RWPE2 (cell line): ENCODE measurements at regions not wholly inside any gene's neighbourhood (a gene's known extent, or its start where the extent isn't known, plus 50 kb on each side); places are given as distances from the start of the nearest gene placed in this dataset.

Experiments
- ATAC-seq: fragments of 200-7000 bp; cut with Tn5 transposase; 3 replicates; pipeline ENCODE4 v1.9.1; 2021; ENCODE audit warnings: low read depth
- DNase-seq: peaks from one replicate; pipeline ENCODE4 v3.0.0-alpha.2; 2020; ENCODE audit warnings: low spot score
- H3K27ac ChIP-seq: fragments of 450-650 bp; 2 replicates; pipeline ENCODE4 v1.5.1; 2017; ENCODE audit warnings: mild to moderate bottlenecking; ENCODE audit not compliant: poor library complexity, severe bottlenecking
- H3K27me3 ChIP-seq: fragments of 250-450 bp; sonication (Bioruptor Pico); 2 replicates; pipeline ENCODE4 v1.5.1; 2021; ENCODE audit warnings: mild to moderate bottlenecking, moderate library complexity; ENCODE audit not compliant: insufficient read depth, poor library complexity, severe bottlenecking
- H3K36me3 ChIP-seq: fragments of 250-450 bp; sonication (Bioruptor Pico); 2 replicates; pipeline ENCODE4 v1.5.1; 2020; ENCODE audit warnings: low read depth, mild to moderate bottlenecking, moderate library complexity
- H3K4me1 ChIP-seq: fragments of 250-450 bp; sonication (Bioruptor Pico); 2 replicates; pipeline ENCODE4 v1.5.1; 2021; ENCODE audit warnings: mild to moderate bottlenecking, moderate library complexity; ENCODE audit not compliant: insufficient read depth, poor library complexity, severe bottlenecking
- H3K4me3 ChIP-seq: fragments of 250-450 bp; sonication (Bioruptor Pico); 2 replicates; pipeline ENCODE4 v1.5.1; 2021; ENCODE audit warnings: mild to moderate bottlenecking, moderate library complexity; ENCODE audit not compliant: severe bottlenecking
- H3K9me3 ChIP-seq: fragments of 250-450 bp; sonication (Bioruptor Pico); 2 replicates; pipeline ENCODE4 v1.5.1; 2021; ENCODE audit warnings: mild to moderate bottlenecking, moderate library complexity; ENCODE audit not compliant: severe bottlenecking
- CTCF ChIP-seq: fragments of 450-650 bp; IDR thresholded peaks from one replicate; pipeline ENCODE4 v1.5.1; 2017; ENCODE audit warnings: mild to moderate bottlenecking, moderate library complexity; ENCODE audit not compliant: poor library complexity, severe bottlenecking

GRCh38 chr20:52766645-52767435, 205.3 kb upstream of the TSHZ2 start:
- no peak for DNase-seq
- no peak for ATAC-seq
- no peaks in the 10 kb centered on the region for H3K27me3 ChIP-seq
- H3K36me3 ChIP-seq: no peaks in the 10 kb centered on the region
- no peaks in the 10 kb centered on the region for H3K4me1 ChIP-seq
- no peak for TF ChIP-seq CTCF
- no peak overlapping the region for H3K27ac ChIP-seq
- no peaks in the 10 kb centered on the region for H3K9me3 ChIP-seq
- no peak overlapping the region for H3K4me3 ChIP-seq

GRCh38 chr20:52763321-52763853, 208.8 kb upstream of the TSHZ2 start:
- ATAC-seq (no peak), DNase-seq (no peak)
- TF ChIP-seq CTCF: no peak
- no peaks in the 10 kb centered on the region for H3K9me3 ChIP-seq
- no peaks in the 10 kb centered on the region for H3K4me1 ChIP-seq
- no peaks in the 10 kb centered on the region for H3K27me3 ChIP-seq
- H3K4me3 ChIP-seq: no peak overlapping the region
- H3K27ac ChIP-seq: no peak overlapping the region
- H3K36me3 ChIP-seq: no peaks in the 10 kb centered on the region

GRCh38 chr20:52761867-52762266, 210.3 kb upstream of the TSHZ2 start:
- Histone ChIP-seq H3K4me1 (no peaks in the 10 kb centered on the region), H3K4me3 (no peak overlapping the region), H3K27me3 (peaks cover under 1% of the 10 kb centered on the region), H3K27ac (no peak overlapping the region), H3K36me3 (no peaks in the 10 kb centered on the region), H3K9me3 (no peaks in the 10 kb centered on the region)
- no peak for DNase-seq
- no peak for TF ChIP-seq CTCF
- ATAC-seq: no peak; the same call in 2 of the 3 replicates

- Histone ChIP-seq H3K27ac (no peak overlapping the region), H3K36me3 (no peaks in the 10 kb centered on the region), H3K4me3 (no peak overlapping the region), H3K27me3 (peaks cover 3% of the 10 kb centered on the region), H3K9me3 (no peaks in the 10 kb centered on the region), H3K4me1 (no peaks in the 10 kb centered on the region)
- no peak for TF ChIP-seq CTCF
- DNase-seq: no peak
- no peak for ATAC-seq
Measured at GRCh38 chr20:52760791-52761190, 211.4 kb upstream of the TSHZ2 start.

- Histone ChIP-seq H3K27me3 (peaks cover 3% of the 10 kb centered on the region), H3K4me3 (no peak overlapping the region), H3K9me3 (no peaks in the 10 kb centered on the region), H3K36me3 (no peaks in the 10 kb centered on the region), H3K27ac (no peak overlapping the region), H3K4me1 (no peaks in the 10 kb centered on the region)
- no peak for TF ChIP-seq CTCF
- no peak for ATAC-seq
- no peak for DNase-seq
Measured at GRCh38 chr20:52757411-52757810, 214.7 kb upstream of the TSHZ2 start.
